Progenitor cell of endocrine pancreas (in vitro differentiated cells): ENCODE measurements at regions not wholly inside any gene's neighbourhood (a gene's known extent, or its start where the extent isn't known, plus 50 kb on each side); places are given as distances from the start of the nearest gene placed in this dataset.

Source experiments
- DNase-seq: peaks from one replicate; pipeline ENCODE4 v3.0.0; 2021; ENCODE audit warnings: low spot score; ENCODE audit not compliant: unreplicated experiment
- H3K27ac Mint-ChIP-seq: 2 replicates; pipeline ENCODE4 v1.8.0; 2021; ENCODE audit warnings: mild to moderate bottlenecking, moderate library complexity, mixed read lengths
- H3K27me3 Mint-ChIP-seq: 2 replicates; pipeline ENCODE4 v1.8.0; 2021; ENCODE audit warnings: mixed read lengths
- H3K36me3 Mint-ChIP-seq: 2 replicates; pipeline ENCODE4 v1.8.0; 2022; ENCODE audit warnings: mixed read lengths; ENCODE audit not compliant: insufficient read depth
- H3K4me1 Mint-ChIP-seq: 2 replicates; pipeline ENCODE4 v1.8.0; 2021; ENCODE audit warnings: low read depth, mixed read lengths
- H3K4me3 Mint-ChIP-seq: 2 replicates; pipeline ENCODE4 v1.8.0; 2021; ENCODE audit warnings: low read depth, mild to moderate bottlenecking, moderate library complexity, mixed read lengths
- H3K9me3 Mint-ChIP-seq: 2 replicates; pipeline ENCODE4 v1.8.0; 2021; ENCODE audit warnings: low read depth, mixed read lengths
- TF ChIP-seq, protein P1 (sequence below): fragments of 200-600 bp; sonication (generic); IDR thresholded peaks from one replicate; pipeline ENCODE4 v1.5.0; 2021; ENCODE audit warnings: antibody characterized with exemption, mild to moderate bottlenecking; ENCODE audit not compliant: unreplicated experiment

DNA sequence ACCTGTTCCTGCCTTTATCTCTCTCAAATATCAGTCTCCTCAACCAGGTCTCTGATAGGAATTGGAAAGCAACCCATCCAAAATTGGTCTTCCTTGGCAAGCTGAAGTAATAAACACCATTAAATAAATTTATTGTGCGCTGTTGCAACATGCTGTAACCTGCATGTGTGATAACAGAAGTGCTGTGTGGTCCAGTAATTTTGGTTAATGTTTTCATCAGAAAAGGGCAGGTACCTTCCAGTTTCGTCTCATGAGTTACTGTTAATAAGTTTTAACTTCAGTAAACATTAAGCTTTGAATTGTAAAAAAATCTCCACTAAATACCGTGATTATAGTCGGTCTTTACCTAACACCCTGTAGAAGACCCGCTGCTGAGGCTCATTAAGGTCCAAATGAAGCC lies 624.7 kb downstream of the TNS3 start:
- no peaks in the 10 kb centered on the region for H3K27me3 Mint-ChIP-seq
- H3K27ac Mint-ChIP-seq, result no peak overlapping the region
- DNase-seq, result no peak
- H3K36me3 Mint-ChIP-seq, result no peaks in the 10 kb centered on the region
- peaks cover 10% of the 10 kb centered on the region for H3K9me3 Mint-ChIP-seq
- TF ChIP-seq, protein P1, sequence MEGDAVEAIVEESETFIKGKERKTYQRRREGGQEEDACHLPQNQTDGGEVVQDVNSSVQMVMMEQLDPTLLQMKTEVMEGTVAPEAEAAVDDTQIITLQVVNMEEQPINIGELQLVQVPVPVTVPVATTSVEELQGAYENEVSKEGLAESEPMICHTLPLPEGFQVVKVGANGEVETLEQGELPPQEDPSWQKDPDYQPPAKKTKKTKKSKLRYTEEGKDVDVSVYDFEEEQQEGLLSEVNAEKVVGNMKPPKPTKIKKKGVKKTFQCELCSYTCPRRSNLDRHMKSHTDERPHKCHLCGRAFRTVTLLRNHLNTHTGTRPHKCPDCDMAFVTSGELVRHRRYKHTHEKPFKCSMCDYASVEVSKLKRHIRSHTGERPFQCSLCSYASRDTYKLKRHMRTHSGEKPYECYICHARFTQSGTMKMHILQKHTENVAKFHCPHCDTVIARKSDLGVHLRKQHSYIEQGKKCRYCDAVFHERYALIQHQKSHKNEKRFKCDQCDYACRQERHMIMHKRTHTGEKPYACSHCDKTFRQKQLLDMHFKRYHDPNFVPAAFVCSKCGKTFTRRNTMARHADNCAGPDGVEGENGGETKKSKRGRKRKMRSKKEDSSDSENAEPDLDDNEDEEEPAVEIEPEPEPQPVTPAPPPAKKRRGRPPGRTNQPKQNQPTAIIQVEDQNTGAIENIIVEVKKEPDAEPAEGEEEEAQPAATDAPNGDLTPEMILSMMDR, result no peak
- H3K4me3 Mint-ChIP-seq, result no peak overlapping the region
- no peaks in the 10 kb centered on the region for H3K4me1 Mint-ChIP-seq

- Mint-ChIP-seq H3K27me3 (no peaks in the 10 kb centered on the region), H3K4me1 (no peaks in the 10 kb centered on the region), H3K36me3 (no peaks in the 10 kb centered on the region), H3K27ac (no peak overlapping the region), H3K4me3 (no peak overlapping the region), H3K9me3 (peaks cover 6% of the 10 kb centered on the region)
- TF ChIP-seq, protein P1, result no peak
- no peak for DNase-seq
These were observed 626.4 kb downstream of the TNS3 start for GRCh38 chr7:46955531-46955930.

DNA sequence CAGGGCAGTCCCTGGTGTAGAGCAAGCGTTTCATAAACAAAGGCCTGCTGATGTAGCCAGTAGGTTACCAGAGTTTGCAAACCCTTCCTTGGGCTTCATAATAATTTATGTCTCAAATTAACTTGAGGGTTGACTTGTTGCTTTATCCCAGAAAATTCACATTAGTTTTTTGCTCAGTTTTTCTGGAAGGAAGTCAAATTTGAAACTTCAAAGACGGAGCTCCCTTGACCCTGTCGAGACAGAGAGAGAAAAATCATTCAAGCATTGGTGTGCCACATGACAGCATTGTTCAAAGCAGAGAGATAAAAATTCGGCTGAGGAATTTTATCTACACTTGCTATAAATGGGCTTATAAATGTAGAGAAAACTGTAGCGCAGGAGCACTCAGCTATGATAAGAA lies 627.7 kb downstream of the TNS3 start:
- Mint-ChIP-seq H3K4me3 (no peak overlapping the region), H3K27me3 (no peaks in the 10 kb centered on the region), H3K27ac (no peak overlapping the region), H3K9me3 (peaks cover 1% of the 10 kb centered on the region), H3K36me3 (no peaks in the 10 kb centered on the region), H3K4me1 (no peaks in the 10 kb centered on the region)
- TF ChIP-seq, protein P1, result no peak
- no peak for DNase-seq

DNA sequence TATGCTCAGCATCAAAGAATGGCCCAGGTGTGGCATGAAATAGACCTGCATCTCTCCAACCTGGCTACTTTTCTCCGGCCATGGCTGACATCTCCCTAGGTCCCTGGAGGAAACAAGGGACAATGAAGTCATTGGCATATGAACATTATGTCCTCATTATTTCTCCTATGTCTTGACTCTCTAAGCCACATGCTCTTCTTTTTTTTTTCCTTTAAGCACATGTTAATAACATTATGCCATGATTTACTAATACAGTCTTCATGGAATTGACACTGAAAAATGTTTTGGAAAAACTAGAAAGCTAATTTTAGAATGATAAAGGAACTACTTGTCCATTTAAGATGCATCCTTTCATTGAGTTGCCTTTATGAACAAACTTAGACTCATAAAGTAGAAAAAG lies 628.9 kb downstream of the TNS3 start:
- Mint-ChIP-seq H3K4me3 (no peak overlapping the region), H3K4me1 (no peaks in the 10 kb centered on the region), H3K27me3 (no peaks in the 10 kb centered on the region), H3K27ac (no peak overlapping the region), H3K9me3 (no peaks in the 10 kb centered on the region), H3K36me3 (no peaks in the 10 kb centered on the region)
- no peak for DNase-seq
- TF ChIP-seq, protein P1, result no peak

GRCh38 chr7:46949270-46949931 lies 632.5 kb downstream of the TNS3 start:
- Mint-ChIP-seq H3K27me3 (no peaks in the 10 kb centered on the region), H3K27ac (peak overlapping the region; percentile 67), H3K36me3 (no peaks in the 10 kb centered on the region), H3K4me3 (no peak overlapping the region), H3K4me1 (no peaks in the 10 kb centered on the region), H3K9me3 (no peaks in the 10 kb centered on the region)
- DNase-seq, result no peak
- TF ChIP-seq, protein P1, result no peak
